H1 (cell line): ENCODE measurements at regions not wholly inside any gene's neighbourhood (a gene's known extent, or its start where the extent isn't known, plus 50 kb on each side); places are given as distances from the start of the nearest gene placed in this dataset.

Experiments used
- CTCF ChIP-seq, 3 experiments: IDR thresholded peaks; 1 replicate in 2 of 3; 2 replicates in 1 of 3; pipeline versions ENCODE4 v1.5.1 to v1.6.1; 2011; ENCODE audit warnings: low read length in 3 of 3, mild to moderate bottlenecking in 3 of 3, inconsistent platforms in 2 of 3, low read depth in 1 of 3, moderate library complexity in 1 of 3; ENCODE audit not compliant: insufficient read depth in 1 of 3; ENCODE audit errors: control extremely low read depth in 1 of 3
- E2F6 ChIP-seq: IDR thresholded peaks from 2 replicates; pipeline ENCODE4 v1.6.1; 2012; ENCODE audit warnings: inconsistent platforms
- EP300 ChIP-seq, 2 experiments: IDR thresholded peaks; 1 replicate in 1 of 2; 2 replicates in 1 of 2; pipeline ENCODE4 v1.6.1; 2011 to 2012; ENCODE audit warnings: low read depth in 2 of 2, low read length in 2 of 2, mild to moderate bottlenecking in 2 of 2, borderline replicate concordance in 1 of 2, inconsistent platforms in 1 of 2, moderate library complexity in 1 of 2
- EZH2 ChIP-seq: fragments of 200-600 bp; sonication (generic); IDR thresholded peaks from 2 replicates; pipeline ENCODE4 v1.7.1; 2012; ENCODE audit warnings: low read depth, mild to moderate bottlenecking, moderate library complexity, low read length, inconsistent platforms; ENCODE audit not compliant: severe bottlenecking
- HDAC2 ChIP-seq, 2 experiments: fragments of 300-600 bp in 1 of 2; sonication (generic) in 1 of 2; IDR thresholded peaks; 2 replicates each; pipeline ENCODE4 v1.6.1; 2011 to 2012; ENCODE audit warnings: low read depth in 2 of 2, low read length in 2 of 2, mild to moderate bottlenecking in 2 of 2, moderate library complexity in 2 of 2, borderline replicate concordance in 1 of 2, inconsistent platforms in 1 of 2
- PHF8 ChIP-seq: fragments of 200-600 bp; sonication (generic); conservative IDR thresholded peaks from 2 replicates; pipeline ENCODE4 v1.7.1; 2012; ENCODE audit warnings: low read depth, mild to moderate bottlenecking, inconsistent platforms, low read length, moderate library complexity

GRCh38 chr10:78464118-78464855 is 430.6 kb downstream of the RPS24 start:
- TF ChIP-seq E2F6, result no peak
- TF ChIP-seq EP300 (IDR thresholded peaks at IDR 0.05; ENCODE audit: borderline replicate concordance in 1 of 2, low read depth in 2 of 2, low read length in 2 of 2), result no peak
- TF ChIP-seq EZH2, result no peak
- no peak for TF ChIP-seq CTCF (IDR thresholded peaks at IDR 0.05; ENCODE audit: control extremely low read depth in 1 of 3, insufficient read depth in 1 of 3, low read depth in 1 of 3, low read length in 3 of 3)
- no peak for TF ChIP-seq PHF8
- TF ChIP-seq HDAC2 (IDR thresholded peaks at IDR 0.05; ENCODE audit: borderline replicate concordance in 1 of 2, low read depth in 2 of 2, low read length in 2 of 2), result no peak
